Adipocyte (in vitro differentiated cells): ENCODE measurements at regions not wholly inside any gene's neighbourhood (a gene's known extent, or its start where the extent isn't known, plus 50 kb on each side); places are given as distances from the start of the nearest gene placed in this dataset.

Source experiments
- DNase-seq: peaks from one replicate; pipeline ENCODE4 v3.0.0-alpha.2; 2015; ENCODE audit warnings: low read depth
- H3K27me3 ChIP-seq: replicated peaks from 2 replicates; pipeline ENCODE4 v1.7.0; 2013; ENCODE audit warnings: mild to moderate bottlenecking, low read length, moderate library complexity; ENCODE audit not compliant: control insufficient read depth, insufficient read depth
- H3K36me3 ChIP-seq: 2 replicates; pipeline ENCODE4 v1.7.0; 2013; ENCODE audit warnings: low read length, mild to moderate bottlenecking, moderate library complexity; ENCODE audit not compliant: control insufficient read depth, insufficient read depth, severe bottlenecking
- H3K4me1 ChIP-seq: 2 replicates; pipeline ENCODE4 v1.7.0; 2013; ENCODE audit warnings: mild to moderate bottlenecking, low read length, moderate library complexity; ENCODE audit not compliant: control insufficient read depth, insufficient read depth
- H3K4me3 ChIP-seq: 2 replicates; pipeline ENCODE4 v1.7.0; 2013; ENCODE audit warnings: mild to moderate bottlenecking, low read length, moderate library complexity
- H3K9ac ChIP-seq: 2 replicates; pipeline ENCODE4 v1.7.0; 2013; ENCODE audit warnings: mild to moderate bottlenecking, low read length, moderate library complexity
- H3K9me3 ChIP-seq: 2 replicates; pipeline ENCODE4 v1.7.0; 2013; ENCODE audit warnings: mild to moderate bottlenecking, low read length, moderate library complexity; ENCODE audit not compliant: control insufficient read depth

DNA sequence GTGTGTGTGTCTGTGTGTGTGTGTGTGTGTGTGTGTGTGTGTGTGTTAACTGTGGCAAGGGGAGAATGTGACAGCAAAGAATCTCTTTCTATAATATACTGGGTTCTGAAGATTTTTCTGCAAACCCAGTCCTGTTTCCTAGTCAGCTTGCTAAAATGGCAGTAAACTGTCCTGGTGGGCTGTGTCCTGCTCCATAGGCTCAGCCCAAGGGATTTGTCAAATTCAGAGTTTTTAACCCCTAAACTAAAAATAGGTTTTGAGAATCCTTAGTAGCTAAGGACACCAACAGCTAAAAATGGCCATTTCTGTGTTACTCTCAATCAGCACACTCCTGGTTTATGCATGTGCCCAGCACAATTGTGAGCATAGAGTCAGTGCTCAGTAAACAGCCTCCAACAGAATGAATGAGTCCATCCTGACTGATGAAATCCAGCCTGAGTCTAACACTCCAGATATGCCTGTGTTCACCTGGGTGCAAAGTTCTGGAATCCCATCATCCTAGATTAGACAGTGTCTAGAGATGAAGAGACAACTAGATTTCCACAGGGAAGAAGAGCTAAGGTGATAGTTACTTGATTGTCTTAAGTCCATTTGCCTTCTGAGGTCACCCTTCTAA lies 192.6 kb downstream of the TTC6 start:
- no peak overlapping the region for H3K4me3 ChIP-seq
- no peak overlapping the region for H3K9ac ChIP-seq
- H3K4me1 ChIP-seq, result no peaks in the 10 kb centered on the region
- no peak for DNase-seq
- H3K36me3 ChIP-seq, result no peaks in the 10 kb centered on the region
- H3K27me3 ChIP-seq, result no peaks in the 10 kb centered on the region
- H3K9me3 ChIP-seq, result no peaks in the 10 kb centered on the region

DNA sequence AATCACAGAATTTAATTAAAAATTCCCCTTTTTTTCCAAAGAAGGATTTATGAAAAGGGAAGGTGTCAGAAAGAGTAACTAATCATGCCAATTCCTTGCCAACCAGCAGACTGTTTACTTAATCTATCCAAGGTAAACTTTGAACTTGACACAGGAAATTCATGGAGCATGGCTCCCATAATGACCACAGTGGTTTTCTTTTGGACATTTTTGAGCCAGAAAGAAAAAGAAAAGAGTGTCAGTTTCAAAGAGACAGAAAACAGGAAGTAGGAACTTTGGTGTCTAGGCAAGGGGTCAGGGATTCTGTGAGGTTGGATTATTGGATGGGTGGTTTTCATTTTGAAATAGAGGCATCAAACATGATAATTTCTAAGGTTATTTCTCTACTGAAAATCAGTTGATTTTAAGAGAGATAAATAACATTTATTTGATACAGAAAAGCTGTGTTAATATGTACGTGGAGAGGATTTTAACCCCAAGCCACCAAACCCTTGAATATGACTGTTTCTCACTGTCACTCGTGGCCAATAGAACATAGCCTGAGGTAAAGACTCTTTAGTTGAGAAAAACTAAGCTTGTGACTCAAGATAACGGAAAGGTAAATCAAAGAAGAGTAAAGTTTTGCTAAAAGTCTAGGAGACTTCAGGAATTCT lies 196.1 kb downstream of the TTC6 start:
- Histone ChIP-seq H3K9me3 (no peaks in the 10 kb centered on the region), H3K9ac (no peak overlapping the region)
- DNase-seq, result no peak

DNA sequence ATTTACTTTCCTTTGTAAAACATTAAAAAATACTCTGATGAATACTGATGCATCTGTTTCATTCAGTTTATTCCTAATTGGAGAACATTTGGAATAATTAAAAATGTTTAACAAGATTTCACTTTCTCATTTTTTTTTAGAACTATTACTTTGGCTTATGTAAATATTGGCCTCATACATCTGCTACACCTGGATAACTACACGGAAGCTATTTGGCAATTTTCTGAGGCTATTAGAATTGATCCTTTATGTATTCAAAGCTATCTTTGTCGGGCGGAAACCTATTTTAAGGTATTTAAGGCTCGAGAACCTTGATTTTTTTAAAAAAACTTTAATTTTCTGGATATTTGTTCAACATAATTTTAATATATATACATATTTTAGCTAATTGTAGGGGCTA lies 196.7 kb downstream of the TTC6 start:
- H3K9ac ChIP-seq, result no peak overlapping the region
- H3K4me3 ChIP-seq, result no peak overlapping the region
- no peak for DNase-seq
- no peaks in the 10 kb centered on the region for H3K36me3 ChIP-seq
- H3K27me3 ChIP-seq, result no peaks in the 10 kb centered on the region
- no peaks in the 10 kb centered on the region for H3K4me1 ChIP-seq
- no peaks in the 10 kb centered on the region for H3K9me3 ChIP-seq

More for the DNA sequence above, 196.1 kb downstream of the TTC6 start:
- Histone ChIP-seq H3K4me3 (no peak overlapping the region), H3K36me3 (no peaks in the 10 kb centered on the region), H3K27me3 (no peaks in the 10 kb centered on the region), H3K4me1 (no peaks in the 10 kb centered on the region)

DNA sequence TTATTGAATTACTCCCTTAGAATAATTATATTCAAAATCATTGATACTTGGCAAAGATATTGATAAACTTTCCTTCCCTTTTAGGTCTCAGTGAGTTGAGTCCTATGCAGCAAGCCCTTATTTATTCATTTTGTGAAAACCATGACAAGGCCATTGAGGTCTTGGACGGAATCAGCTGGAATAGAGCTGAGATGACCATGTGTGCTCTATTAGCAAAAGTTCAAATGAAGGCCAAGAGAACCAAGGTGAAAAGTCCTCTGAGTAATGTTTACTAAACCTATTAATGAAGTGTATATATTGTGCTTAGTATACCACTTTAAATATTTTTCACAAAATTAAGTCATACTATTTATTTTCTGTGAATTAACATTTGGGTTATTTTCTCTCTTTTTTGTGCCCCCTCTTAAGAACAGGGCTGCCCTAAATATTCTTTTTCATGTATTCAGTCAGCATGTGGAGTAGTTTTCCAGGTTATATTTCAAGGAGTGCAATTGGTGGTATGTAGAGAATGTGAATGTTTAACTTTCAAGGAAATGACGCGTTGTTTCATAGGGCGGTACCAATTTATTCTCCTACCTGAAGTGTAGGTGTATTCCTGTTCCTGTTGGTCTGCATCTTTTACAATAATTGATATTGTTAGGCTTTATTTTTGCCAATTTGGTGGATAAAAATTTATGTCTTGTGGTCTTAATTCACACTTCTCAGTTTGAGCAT lies 201.4 kb downstream of the TTC6 start:
- no peak for DNase-seq
- Histone ChIP-seq H3K4me1 (no peaks in the 10 kb centered on the region), H3K27me3 (no peaks in the 10 kb centered on the region), H3K36me3 (no peaks in the 10 kb centered on the region), H3K9ac (no peak overlapping the region), H3K4me3 (no peak overlapping the region), H3K9me3 (no peaks in the 10 kb centered on the region)

DNA sequence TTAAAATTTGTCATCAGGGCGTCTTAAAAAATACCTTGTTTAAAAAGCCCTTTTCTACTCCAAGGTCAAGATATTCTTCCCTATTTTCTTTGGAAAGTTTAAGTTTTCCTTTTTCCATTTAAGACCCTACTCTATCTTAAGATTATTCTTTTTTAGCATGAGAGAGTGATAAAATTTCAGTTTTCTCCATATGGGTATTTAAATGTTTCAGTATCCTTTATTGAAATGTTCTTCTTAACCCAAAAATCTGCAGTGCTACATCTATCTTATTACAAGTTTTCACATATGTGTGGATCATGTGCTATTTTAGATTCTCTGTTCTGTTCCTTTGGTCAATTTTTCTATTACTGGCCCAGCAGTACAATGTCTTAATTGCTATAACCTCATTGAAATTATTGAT lies 202.2 kb downstream of the TTC6 start:
- no peaks in the 10 kb centered on the region for H3K4me1 ChIP-seq
- no peak overlapping the region for H3K9ac ChIP-seq
- no peak overlapping the region for H3K4me3 ChIP-seq
- no peaks in the 10 kb centered on the region for H3K9me3 ChIP-seq
- no peaks in the 10 kb centered on the region for H3K27me3 ChIP-seq
- H3K36me3 ChIP-seq, result no peaks in the 10 kb centered on the region
- DNase-seq, result no peak

DNA sequence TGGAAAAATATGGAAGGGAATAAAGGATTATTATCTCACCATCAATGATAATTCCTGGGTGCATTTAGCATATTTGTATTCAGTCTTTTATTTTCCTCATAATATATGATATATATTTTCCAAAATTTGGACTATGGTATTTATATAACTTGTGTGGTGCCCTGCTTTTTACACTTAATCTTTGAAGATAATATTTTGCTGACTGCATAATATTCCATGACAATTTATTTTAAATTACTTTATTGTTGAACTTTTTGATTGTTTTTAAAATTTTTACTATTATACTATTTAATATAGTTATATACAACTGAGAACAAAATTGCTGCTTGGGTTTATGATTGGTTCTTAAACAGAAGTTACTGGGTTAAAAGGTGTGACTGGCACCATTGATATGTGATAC lies 212.3 kb downstream of the TTC6 start:
- Histone ChIP-seq H3K4me1 (no peaks in the 10 kb centered on the region), H3K9ac (no peak overlapping the region), H3K27me3 (no peaks in the 10 kb centered on the region), H3K4me3 (no peak overlapping the region), H3K9me3 (no peaks in the 10 kb centered on the region), H3K36me3 (no peaks in the 10 kb centered on the region)
- no peak for DNase-seq

DNA sequence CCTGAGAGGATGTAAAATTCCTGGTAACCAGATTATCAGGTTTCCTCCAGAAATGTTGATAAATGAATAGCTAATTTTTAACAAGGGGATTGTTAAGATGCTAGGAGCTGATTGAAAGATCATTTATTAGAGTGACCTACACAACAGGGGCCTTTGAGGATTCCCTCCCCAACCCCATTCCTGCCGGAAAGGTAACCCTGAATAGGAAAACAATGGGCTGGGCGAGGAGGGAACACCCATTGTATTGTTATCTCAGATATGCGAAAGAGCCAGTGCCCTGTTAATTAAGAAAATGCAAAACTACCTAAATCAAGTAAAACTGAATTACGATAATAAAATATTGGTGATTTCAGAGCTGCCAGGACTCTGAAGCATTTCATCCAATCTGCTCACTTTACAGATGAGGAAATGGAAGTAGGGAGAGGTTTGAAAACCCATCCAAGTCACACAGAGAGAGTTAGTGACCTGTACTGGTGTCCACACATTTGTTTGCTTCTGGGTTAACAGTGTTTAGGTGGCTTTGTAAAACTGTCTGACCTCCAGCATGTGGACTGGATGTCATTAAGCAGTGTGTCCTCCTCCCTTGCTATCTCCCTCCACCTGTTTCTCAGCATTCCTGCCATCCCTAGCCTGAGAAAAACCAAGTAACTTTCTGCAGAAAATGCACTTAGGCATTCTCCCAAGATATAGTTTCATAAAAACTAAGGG lies 214.8 kb downstream of the TTC6 start:
- Histone ChIP-seq H3K27me3 (no peaks in the 10 kb centered on the region), H3K36me3 (no peaks in the 10 kb centered on the region), H3K4me1 (no peaks in the 10 kb centered on the region), H3K4me3 (no peak overlapping the region), H3K9ac (no peak overlapping the region), H3K9me3 (no peaks in the 10 kb centered on the region)
- DNase-seq, result no peak

DNA sequence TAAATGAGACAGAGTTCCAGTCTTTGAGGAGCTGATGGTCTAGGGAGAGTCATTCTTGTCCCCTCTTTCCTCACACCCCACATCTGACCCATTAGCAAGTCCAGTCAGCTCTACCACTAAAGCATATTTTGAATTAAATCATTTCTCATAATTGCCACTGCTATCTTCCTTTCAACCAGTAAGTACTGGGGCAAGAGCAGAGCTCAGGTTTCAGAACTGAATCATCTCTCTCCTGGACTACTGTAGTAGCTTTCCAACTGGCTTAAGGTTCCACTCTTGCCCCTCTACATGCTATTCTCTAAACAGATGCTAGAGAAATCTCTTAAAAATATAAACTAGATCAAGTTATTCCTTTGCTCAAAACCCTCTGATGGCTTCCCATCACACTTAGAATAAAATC lies 218.3 kb downstream of the TTC6 start:
- Histone ChIP-seq H3K9me3 (no peaks in the 10 kb centered on the region), H3K27me3 (no peaks in the 10 kb centered on the region), H3K9ac (no peak overlapping the region), H3K36me3 (no peaks in the 10 kb centered on the region), H3K4me3 (no peak overlapping the region), H3K4me1 (no peaks in the 10 kb centered on the region)
- no peak for DNase-seq

DNA sequence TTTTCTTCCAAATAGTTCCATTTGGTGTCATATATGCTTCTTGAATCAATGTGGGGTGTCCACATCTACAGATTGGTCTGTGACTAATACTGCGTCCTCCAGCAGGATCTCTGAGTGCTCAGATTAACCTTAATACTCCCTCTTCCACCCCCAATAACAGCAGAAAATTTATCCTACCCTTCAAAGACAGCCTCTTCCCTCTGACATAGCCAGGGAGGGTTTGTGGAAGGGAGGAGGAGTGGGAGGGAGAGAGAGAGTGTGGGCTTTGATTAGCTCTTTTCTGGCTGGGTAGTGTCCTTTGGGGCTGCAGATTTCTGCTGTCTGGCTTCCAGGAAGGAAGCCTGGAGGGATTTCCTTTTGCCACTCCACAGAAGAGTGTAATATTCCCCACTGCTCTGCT lies 220.7 kb downstream of the TTC6 start:
- Histone ChIP-seq H3K27me3 (no peaks in the 10 kb centered on the region), H3K9me3 (no peaks in the 10 kb centered on the region), H3K4me3 (no peak overlapping the region), H3K9ac (no peak overlapping the region), H3K36me3 (no peaks in the 10 kb centered on the region), H3K4me1 (peaks cover 6% of the 10 kb centered on the region)
- no peak for DNase-seq

DNA sequence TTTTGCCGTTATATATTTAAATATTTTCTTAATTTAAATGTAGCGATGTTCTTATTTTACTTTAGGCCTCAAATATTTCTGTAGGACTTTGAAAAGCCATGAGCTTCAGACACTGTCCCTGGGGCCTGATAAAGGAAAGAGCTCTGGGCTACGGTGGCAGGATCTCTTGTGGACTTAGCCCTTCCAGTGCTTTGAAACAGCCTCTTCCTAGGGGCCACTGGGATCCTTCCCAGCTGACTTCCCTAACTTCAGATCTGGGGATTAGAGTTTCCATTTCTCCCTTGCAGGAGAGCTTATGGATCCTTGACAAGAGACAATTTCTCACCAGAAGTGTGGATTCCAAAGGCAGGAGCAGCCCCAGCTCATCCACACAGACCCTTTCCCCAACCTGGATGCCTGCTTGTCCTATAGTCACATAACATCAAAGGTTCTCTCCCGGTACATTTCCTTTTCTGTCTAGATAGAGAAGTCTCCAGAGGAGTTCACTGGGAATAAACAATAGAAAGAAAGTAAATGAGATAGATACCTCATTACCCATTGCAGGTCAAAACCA lies 221.4 kb downstream of the TTC6 start:
- peaks cover 6% of the 10 kb centered on the region for H3K4me1 ChIP-seq
- DNase-seq, result no peak
- no peaks in the 10 kb centered on the region for H3K27me3 ChIP-seq
- H3K36me3 ChIP-seq, result no peaks in the 10 kb centered on the region
- no peak overlapping the region for H3K9ac ChIP-seq
- no peak overlapping the region for H3K4me3 ChIP-seq
- H3K9me3 ChIP-seq, result no peaks in the 10 kb centered on the region
